ACC112 (cell line): ENCODE measurements at regions not wholly inside any gene's neighbourhood (a gene's known extent, or its start where the extent isn't known, plus 50 kb on each side); places are given as distances from the start of the nearest gene placed in this dataset.
A peak's percentile ranks its signal among the peaks of the same experiment; 100 is the strongest.

ENCODE experiments used
- H2AFZ ChIP-seq: fragments of 200-600 bp; sonication (generic); one replicate; pipeline ENCODE4 v1.6.0; 2017; ENCODE audit warnings: antibody characterized with exemption, low read length; ENCODE audit not compliant: unreplicated experiment
- H3K27ac ChIP-seq: fragments of 200-600 bp; sonication (generic); 2 replicates; pipeline ENCODE4 v1.5.1; 2014; ENCODE audit warnings: low read depth, mild to moderate bottlenecking, antibody characterized with exemption, low read length, moderate library complexity
- H3K27me3 ChIP-seq: fragments of 200-600 bp; sonication (generic); 2 replicates; pipeline ENCODE4 v1.6.1; 2014; ENCODE audit warnings: mild to moderate bottlenecking, antibody characterized with exemption, low read length, moderate library complexity, mixed read lengths; ENCODE audit not compliant: insufficient read depth
- H3K36me3 ChIP-seq: fragments of 200-600 bp; sonication (generic); 2 replicates; pipeline ENCODE4 v1.6.1; 2016; ENCODE audit warnings: mild to moderate bottlenecking, antibody characterized with exemption, low read length, moderate library complexity, mixed read lengths; ENCODE audit not compliant: insufficient read depth
- H3K4me1 ChIP-seq: fragments of 200-600 bp; sonication (generic); one replicate; pipeline ENCODE4 v1.6.1; 2016; ENCODE audit warnings: low read length, mixed read lengths; ENCODE audit not compliant: insufficient read depth, unreplicated experiment, control insufficient read depth
- H3K4me3 ChIP-seq: fragments of 200-600 bp; sonication (generic); 2 replicates; pipeline ENCODE4 v1.5.1; 2014; ENCODE audit warnings: mild to moderate bottlenecking, low read depth, low read length
- H3K79me2 ChIP-seq: fragments of 200-600 bp; sonication (generic); one replicate; pipeline ENCODE4 v1.6.0; 2016; ENCODE audit warnings: low read length; ENCODE audit not compliant: control insufficient read depth, unreplicated experiment, insufficient read depth

DNA sequence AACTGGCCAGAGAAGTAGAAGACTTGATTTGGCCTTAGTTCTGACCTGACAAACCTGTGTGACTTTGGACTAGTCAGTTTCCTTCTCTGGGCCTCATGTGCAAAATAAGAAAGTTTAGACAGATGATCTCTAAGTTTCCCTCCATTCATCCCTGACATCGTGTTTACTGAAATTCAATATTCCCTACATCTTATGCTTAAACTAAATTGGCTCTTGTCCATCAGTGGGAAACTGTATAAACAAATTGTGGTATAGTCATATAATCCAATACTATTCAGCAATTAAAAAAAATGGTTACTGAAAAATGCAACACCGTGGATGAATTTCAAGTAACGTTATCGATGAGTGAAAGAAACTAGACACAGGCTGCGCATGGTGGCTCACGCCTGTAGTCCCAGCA lies 64.4 kb upstream of the HRH1 start:
- Histone ChIP-seq H3K4me1 (peaks cover 5% of the 10 kb centered on the region), H3K27me3 (no peaks in the 10 kb centered on the region), H2AFZ (no peak overlapping the region), H3K27ac (no peak overlapping the region), H3K4me3 (no peak overlapping the region), H3K36me3 (no peaks in the 10 kb centered on the region), H3K79me2 (no peaks in the 10 kb centered on the region)

DNA sequence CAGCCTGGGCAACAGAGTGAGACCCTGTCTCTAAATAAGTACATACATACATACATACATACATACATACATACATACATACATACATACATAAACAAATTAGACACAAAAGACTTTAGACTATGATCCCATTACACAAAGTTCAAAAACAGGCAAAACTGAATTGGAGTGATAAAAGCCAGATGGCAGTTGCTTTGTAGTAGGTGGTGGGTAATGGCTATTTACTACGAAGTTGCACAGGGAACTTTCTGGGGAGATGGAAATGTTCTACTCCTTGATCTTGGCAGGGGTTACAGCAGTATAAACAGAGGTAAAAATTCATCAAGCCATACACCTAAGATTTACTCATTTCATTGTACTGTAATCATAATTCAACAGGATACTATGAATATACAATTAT lies 63.7 kb upstream of the HRH1 start:
- Histone ChIP-seq H3K27ac (no peak overlapping the region), H3K4me1 (peaks cover 4% of the 10 kb centered on the region), H3K4me3 (no peak overlapping the region), H3K79me2 (no peaks in the 10 kb centered on the region), H3K36me3 (no peaks in the 10 kb centered on the region), H3K27me3 (no peaks in the 10 kb centered on the region), H2AFZ (no peak overlapping the region)

DNA sequence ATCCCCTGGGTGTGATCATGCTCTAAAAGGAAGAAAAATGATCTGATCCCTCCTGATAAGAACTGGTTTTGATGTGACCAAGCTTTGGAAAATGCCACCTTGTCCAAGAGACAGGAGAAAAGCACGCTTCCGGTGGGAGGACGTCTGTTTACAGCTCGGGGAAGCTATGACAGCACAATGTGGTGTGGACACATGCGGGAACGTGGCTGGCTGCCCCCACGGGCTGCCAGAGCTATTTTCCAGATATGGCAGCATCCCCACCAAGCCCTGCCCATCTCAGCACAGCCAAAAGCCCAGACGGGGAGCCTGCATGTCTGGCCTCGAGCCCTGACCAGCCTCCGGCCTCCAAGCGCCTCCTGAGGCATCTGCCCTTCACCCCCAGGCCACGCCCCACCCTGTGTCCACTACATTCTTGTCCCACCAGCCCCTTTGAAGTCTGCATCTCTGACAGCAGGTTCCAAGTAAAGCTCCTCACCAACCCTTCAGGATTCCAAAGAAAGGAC lies 63.2 kb upstream of the HRH1 start:
- H3K4me3 ChIP-seq, result no peak overlapping the region
- no peak overlapping the region for H3K27ac ChIP-seq
- H2AFZ ChIP-seq, result no peak overlapping the region
- H3K36me3 ChIP-seq, result no peaks in the 10 kb centered on the region
- H3K27me3 ChIP-seq, result no peaks in the 10 kb centered on the region
- peaks cover 10% of the 10 kb centered on the region for H3K4me1 ChIP-seq
- H3K79me2 ChIP-seq, result no peaks in the 10 kb centered on the region

DNA sequence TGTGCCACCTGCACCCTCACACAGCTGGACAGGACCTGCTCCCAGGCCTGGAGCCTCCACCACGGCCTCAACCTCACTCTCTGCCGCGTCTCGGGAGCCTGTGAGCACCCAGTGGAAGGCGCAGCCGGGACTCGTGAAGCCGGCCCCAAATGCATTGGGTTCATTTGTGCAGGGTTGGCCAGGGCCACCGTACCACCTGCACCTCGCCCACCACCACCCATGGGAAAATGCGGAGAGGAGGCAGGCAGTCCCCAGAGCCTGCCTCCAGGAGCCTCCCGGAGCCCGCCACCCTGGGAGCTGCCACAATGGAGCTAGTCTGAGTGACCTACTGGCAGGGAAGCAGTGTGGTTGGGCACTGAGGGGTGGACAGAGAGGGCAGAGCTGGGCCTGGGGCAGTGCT lies 62.5 kb upstream of the HRH1 start:
- H3K79me2 ChIP-seq, result no peaks in the 10 kb centered on the region
- H3K27ac ChIP-seq, result no peak overlapping the region
- H3K36me3 ChIP-seq, result no peaks in the 10 kb centered on the region
- H2AFZ ChIP-seq, result no peak overlapping the region
- H3K4me3 ChIP-seq, result no peak overlapping the region
- no peaks in the 10 kb centered on the region for H3K27me3 ChIP-seq
- peaks cover 12% of the 10 kb centered on the region for H3K4me1 ChIP-seq

DNA sequence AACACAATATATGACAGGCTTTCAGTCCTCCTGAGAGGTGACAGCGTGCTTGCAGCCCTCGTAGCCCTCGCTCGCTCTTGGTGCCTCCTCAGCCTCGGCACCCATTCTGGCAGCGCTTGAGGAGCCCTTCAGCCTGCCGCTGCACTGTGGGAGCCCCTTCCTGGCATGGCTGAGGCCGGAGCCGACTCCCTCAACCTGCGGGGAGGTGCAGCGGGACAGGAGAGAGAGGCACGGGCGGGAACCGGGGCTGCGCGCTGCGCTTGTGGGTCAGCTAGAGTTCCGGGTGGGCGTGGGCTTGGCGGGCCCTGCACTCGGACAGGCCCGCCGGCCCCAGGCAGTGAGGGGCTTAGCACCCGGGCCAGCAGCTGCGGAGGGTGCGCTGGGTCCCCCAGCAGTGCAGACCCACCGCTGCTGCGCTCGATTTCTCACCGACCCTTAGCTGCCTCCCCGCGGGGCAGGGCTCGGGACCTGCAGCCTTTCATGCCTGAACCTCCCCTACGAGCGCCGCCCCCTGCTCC lies 60.4 kb upstream of the HRH1 start:
- H2AFZ ChIP-seq, result no peak overlapping the region
- no peak overlapping the region for H3K27ac ChIP-seq
- H3K36me3 ChIP-seq, result no peaks in the 10 kb centered on the region
- H3K4me1 ChIP-seq, result peaks cover 18% of the 10 kb centered on the region
- H3K27me3 ChIP-seq, result no peaks in the 10 kb centered on the region
- H3K4me3 ChIP-seq, result no peak overlapping the region
- no peaks in the 10 kb centered on the region for H3K79me2 ChIP-seq

DNA sequence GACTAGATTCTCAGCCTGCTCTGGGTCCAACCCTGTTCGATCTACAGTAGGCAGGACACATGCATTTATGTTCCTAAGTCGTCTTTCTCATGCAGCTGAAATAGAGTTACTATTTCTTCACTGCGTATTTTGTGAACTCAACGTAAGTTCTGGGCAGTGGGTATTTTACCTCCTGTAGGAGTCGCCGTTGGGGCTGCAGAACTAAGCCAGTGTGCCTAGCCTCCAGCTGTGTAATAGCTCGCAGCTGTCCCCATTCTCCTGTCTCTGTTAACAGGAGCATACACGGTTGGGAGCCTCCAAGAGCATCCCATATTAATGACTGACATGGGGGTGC lies 58.4 kb upstream of the HRH1 start:
- no peaks in the 10 kb centered on the region for H3K36me3 ChIP-seq
- H3K27me3 ChIP-seq, result no peaks in the 10 kb centered on the region
- H3K79me2 ChIP-seq, result no peaks in the 10 kb centered on the region
- peaks cover 18% of the 10 kb centered on the region for H3K4me1 ChIP-seq
- H3K4me3 ChIP-seq, result no peak overlapping the region
- H3K27ac ChIP-seq, result peak overlapping the region; percentile 89
- H2AFZ ChIP-seq, result no peak overlapping the region

DNA sequence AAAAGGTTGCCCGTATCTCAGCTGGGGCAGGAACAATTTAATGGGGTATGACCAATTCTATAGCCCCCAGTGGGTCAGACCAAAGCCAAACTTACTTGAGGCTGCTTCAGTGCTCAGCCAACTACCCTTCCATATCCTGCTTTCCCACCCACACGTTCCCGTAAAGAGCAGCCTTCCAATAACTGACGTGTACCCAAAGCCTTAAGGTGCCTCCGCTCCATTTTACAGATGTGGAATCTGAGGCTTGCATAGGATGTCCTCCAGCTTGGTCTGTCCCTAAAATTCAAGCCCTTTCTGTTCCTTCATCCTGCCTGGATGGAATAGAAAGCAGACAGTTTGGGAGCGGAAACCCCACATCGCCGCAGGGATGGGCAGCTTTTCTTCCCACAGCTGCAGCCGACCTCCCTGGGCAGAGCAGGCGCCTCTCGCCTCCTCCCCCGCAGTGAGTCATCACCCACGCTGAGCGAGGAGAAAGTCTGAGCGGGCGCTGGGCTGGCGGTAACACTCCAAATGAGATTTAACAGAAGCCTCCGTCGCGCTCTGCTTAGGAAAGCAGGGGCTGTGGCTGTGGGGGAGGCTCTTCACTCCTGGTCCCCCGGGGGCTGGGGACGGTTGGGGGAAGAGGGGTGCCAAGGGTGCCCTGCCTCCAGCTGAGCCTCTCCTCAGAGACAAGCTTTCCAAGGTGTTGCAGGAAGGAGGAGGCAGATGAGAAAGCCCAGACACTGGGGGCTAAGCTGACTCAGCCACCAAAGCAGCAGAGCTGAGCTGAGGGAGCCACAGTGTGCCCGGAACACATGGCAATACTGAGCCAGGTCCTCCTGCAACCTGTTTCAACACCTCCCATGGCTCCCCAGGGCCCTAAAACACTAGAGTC lies 57.8 kb upstream of the HRH1 start:
- Histone ChIP-seq H3K4me3 (peak overlapping the region; percentile 68), H2AFZ (peak overlapping the region; percentile 74), H3K4me1 (peaks cover 18% of the 10 kb centered on the region), H3K36me3 (no peaks in the 10 kb centered on the region), H3K27ac (peak overlapping the region; percentile 89), H3K79me2 (no peaks in the 10 kb centered on the region), H3K27me3 (no peaks in the 10 kb centered on the region)

DNA sequence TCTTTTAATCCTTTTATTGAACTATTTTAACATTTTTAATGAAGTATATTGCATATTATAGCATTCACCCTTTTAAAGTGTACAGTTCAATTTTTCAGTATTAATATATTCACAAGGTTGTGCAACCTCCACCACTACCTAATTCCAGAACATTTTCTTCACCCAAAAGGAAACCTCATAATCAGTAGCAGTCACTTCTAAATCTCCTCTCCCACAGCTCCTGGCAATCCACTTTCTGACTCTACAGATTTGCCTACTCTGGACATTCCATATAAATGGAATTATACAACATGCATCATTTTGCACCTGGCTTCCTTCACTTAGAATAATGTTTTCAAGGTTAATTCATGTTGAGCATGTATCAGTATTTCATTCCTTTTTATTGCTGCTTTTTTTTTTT lies 55.0 kb upstream of the HRH1 start:
- Histone ChIP-seq H3K27me3 (no peaks in the 10 kb centered on the region), H3K36me3 (no peaks in the 10 kb centered on the region), H3K4me1 (peaks cover 18% of the 10 kb centered on the region), H2AFZ (no peak overlapping the region), H3K27ac (no peak overlapping the region), H3K79me2 (no peaks in the 10 kb centered on the region), H3K4me3 (no peak overlapping the region)
